Ovary (tissue), 3 donors: ENCODE measurements at regions not wholly inside any gene's neighbourhood (a gene's known extent, or its start where the extent isn't known, plus 50 kb on each side); places are given as distances from the start of the nearest gene placed in this dataset.

Source experiments
- CTCF ChIP-seq, 3 donors: fragments of 450-650 bp in 2 of 3; fragments of 200-600 bp in 1 of 3; IDR thresholded peaks; one replicate each; pipeline versions ENCODE4 v1.5.1 to v1.8.0; 2016 to 2022; ENCODE audit warnings: antibody characterized with exemption in 3 of 3, mild to moderate bottlenecking in 1 of 3
- EP300 ChIP-seq: sonication (generic); formaldehyde crosslinking; IDR thresholded peaks from one replicate; pipeline ENCODE4 v1.6.1; 2017; ENCODE audit warnings: antibody characterized with exemption
- POLR2A ChIP-seq: fragments of 450-650 bp; IDR thresholded peaks from one replicate; pipeline ENCODE4 v1.6.1; 2017; ENCODE audit warnings: antibody characterized with exemption, mild to moderate bottlenecking, moderate library complexity
- donor health status: DM: no; HTN: no; CAD: no.

GRCh38 chr16:65774350-65774749, 592.1 kb upstream of the CDH5 start:
- TF ChIP-seq CTCF (IDR thresholded peaks at IDR 0.05) (no peak), POLR2A (no peak), EP300 (no peak)
